ENCODE measurements at regions not wholly inside any gene's neighbourhood (a gene's known extent, or its start where the extent isn't known, plus 50 kb on each side); places are given as distances from the start of the nearest gene placed in this dataset.

DNA sequence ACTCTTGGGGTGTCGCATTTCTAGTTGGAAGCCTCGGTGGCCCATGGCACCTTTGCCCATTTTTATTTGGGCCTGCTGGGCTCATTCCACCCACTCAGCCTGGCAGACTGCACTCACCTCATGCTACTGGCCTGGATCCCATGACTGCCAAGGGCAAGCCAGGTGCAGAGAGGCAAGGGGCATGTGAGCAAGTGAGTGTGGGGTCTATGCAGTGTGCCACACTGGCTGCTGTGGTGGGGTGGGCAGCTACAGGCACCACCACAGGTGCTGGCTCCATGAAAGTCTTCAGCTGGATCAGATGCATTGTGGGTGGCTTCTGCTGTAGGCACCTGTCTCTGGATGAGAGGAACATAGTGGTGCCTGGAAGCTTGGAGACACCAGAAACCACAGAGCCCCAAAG, 220.8 kb downstream of the POLR1F start:
- ChIA-PET CTCF (no interaction called here), POLR2A (no interaction called here)
- H3K4me3 Mint-ChIP-seq, result no peak overlapping the region
- Histone ChIP-seq H3K36me3 (replicated peaks in 1 of 2; ENCODE audit: control extremely low read depth in 1 of 2, control insufficient read depth in 1 of 2, extremely low read depth in 1 of 2, insufficient read depth in 2 of 2, low read length in 1 of 2) (no peaks in the 10 kb centered on the region), H3K4me1 (ENCODE audit: control insufficient read depth in 2 of 2, insufficient read depth in 2 of 2, low read length in 2 of 2) (no peaks in the 10 kb centered on the region), H3K4me3 (ENCODE audit: control extremely low read depth in 1 of 5, extremely low read depth in 1 of 5, insufficient read depth in 1 of 5, low read depth in 2 of 5, low read length in 4 of 5) (no peak overlapping the region), H3K4me2 (replicated peaks; ENCODE audit: low read depth, low read length, poor library complexity, severe bottlenecking) (no peak overlapping the region), H3K27me3 (replicated peaks in 1 of 4; ENCODE audit: control extremely low read depth in 1 of 4, control insufficient read depth in 3 of 4, insufficient read depth in 4 of 4, low read length in 3 of 4) (no peaks in the 10 kb centered on the region), H3K79me2 (ENCODE audit: control insufficient read depth, insufficient read depth, low read length) (no peaks in the 10 kb centered on the region), H3K9me3 (ENCODE audit: control extremely low read depth in 1 of 3, control insufficient read depth in 2 of 3, insufficient read depth in 1 of 3, low read length in 2 of 3) (peaks cover 0 to 10% (median 0%) of the 10 kb centered on the region in 3 donors), H4K20me1 (ENCODE audit: control insufficient read depth, insufficient read depth, low read length, poor library complexity, severe bottlenecking) (no peaks in the 10 kb centered on the region), H3K27ac (ENCODE audit: low read length in 2 of 2) (no peak overlapping the region), H2AFZ (ENCODE audit: insufficient read depth, low read depth, low read length, poor library complexity, severe bottlenecking) (no peak overlapping the region), H3K9ac (ENCODE audit: low read length) (no peak overlapping the region)
- TF ChIP-seq, protein P1, sequence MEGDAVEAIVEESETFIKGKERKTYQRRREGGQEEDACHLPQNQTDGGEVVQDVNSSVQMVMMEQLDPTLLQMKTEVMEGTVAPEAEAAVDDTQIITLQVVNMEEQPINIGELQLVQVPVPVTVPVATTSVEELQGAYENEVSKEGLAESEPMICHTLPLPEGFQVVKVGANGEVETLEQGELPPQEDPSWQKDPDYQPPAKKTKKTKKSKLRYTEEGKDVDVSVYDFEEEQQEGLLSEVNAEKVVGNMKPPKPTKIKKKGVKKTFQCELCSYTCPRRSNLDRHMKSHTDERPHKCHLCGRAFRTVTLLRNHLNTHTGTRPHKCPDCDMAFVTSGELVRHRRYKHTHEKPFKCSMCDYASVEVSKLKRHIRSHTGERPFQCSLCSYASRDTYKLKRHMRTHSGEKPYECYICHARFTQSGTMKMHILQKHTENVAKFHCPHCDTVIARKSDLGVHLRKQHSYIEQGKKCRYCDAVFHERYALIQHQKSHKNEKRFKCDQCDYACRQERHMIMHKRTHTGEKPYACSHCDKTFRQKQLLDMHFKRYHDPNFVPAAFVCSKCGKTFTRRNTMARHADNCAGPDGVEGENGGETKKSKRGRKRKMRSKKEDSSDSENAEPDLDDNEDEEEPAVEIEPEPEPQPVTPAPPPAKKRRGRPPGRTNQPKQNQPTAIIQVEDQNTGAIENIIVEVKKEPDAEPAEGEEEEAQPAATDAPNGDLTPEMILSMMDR (IDR thresholded peaks at IDR 0.05), result no peak
- TF ChIP-seq EZH2 (IDR thresholded peaks at IDR 0.05; ENCODE audit: borderline replicate concordance, insufficient read depth, low read depth, low read length, poor library complexity, severe bottlenecking), result no peak
- ATAC-seq (ENCODE audit: low read depth), result no peak
- H3K9me3 Mint-ChIP-seq (ENCODE audit: insufficient read depth), result no peaks in the 10 kb centered on the region
- WGBS (ENCODE audit: insufficient coverage), result no CpG with 5 or more reads among the region's 2 CpGs
- no peak overlapping the region for H3K27ac Mint-ChIP-seq
- no peaks in the 10 kb centered on the region for H3K27me3 Mint-ChIP-seq
- H3K4me1 Mint-ChIP-seq, result no peaks in the 10 kb centered on the region
- intact Hi-C loops (cut with micrococcal nuclease), result no loop called here
- no peak for DNase-seq

DNA sequence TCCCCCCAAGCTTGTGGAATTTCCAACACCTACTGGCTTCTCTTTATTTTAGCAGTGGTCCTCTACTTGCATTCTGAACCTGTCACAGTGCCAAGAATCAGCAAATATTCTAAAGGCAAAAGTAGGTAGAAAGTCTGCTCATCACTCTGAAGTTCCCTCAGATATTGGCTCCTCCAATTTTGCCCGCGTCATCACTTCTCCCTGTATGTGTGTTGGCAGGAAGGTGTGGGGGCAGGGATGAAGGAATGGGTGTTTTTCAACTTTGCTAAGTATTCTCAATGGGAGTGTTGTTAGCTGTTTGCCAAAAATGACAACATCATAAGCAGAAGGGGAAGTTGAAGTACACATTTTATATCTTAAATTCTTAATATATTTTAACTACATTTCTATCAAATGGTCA, 226.2 kb downstream of the POLR1F start:
- intact Hi-C loops (cut with micrococcal nuclease), result no loop called here
- H3K4me1 Mint-ChIP-seq, result no peaks in the 10 kb centered on the region
- H3K27ac Mint-ChIP-seq, result no peak overlapping the region
- DNase-seq (no peak), ATAC-seq (ENCODE audit: low read depth) (no peak)
- no peak overlapping the region for H3K4me2 ChIP-seq (replicated peaks; ENCODE audit: low read depth, low read length, poor library complexity, severe bottlenecking)
- no peaks in the 10 kb centered on the region for H3K79me2 ChIP-seq (ENCODE audit: control insufficient read depth, insufficient read depth, low read length)
- no peak overlapping the region for H2AFZ ChIP-seq (ENCODE audit: insufficient read depth, low read depth, low read length, poor library complexity, severe bottlenecking)
- H3K9ac ChIP-seq (ENCODE audit: low read length), result no peak overlapping the region
- H4K20me1 ChIP-seq (ENCODE audit: control insufficient read depth, insufficient read depth, low read length, poor library complexity, severe bottlenecking), result no peaks in the 10 kb centered on the region
- no peak overlapping the region for H3K4me3 Mint-ChIP-seq
- POLR2A ChIA-PET, result no interaction called here
- CTCF ChIA-PET, result no interaction called here
- TF ChIP-seq EZH2 (IDR thresholded peaks at IDR 0.05; ENCODE audit: borderline replicate concordance, insufficient read depth, low read depth, low read length, poor library complexity, severe bottlenecking), result no peak
- TF ChIP-seq, protein P1 (IDR thresholded peaks at IDR 0.05), result no peak
- no peaks in the 10 kb centered on the region for H3K27me3 Mint-ChIP-seq
- no peaks in the 10 kb centered on the region for H3K9me3 Mint-ChIP-seq (ENCODE audit: insufficient read depth)
- H3K9me3 ChIP-seq (ENCODE audit: control extremely low read depth in 1 of 3, control insufficient read depth in 2 of 3, insufficient read depth in 1 of 3, low read length in 2 of 3), result peaks cover 0 to 11% (median 0%) of the 10 kb centered on the region in 3 donors
- no peak overlapping the region for H3K4me3 ChIP-seq (ENCODE audit: control extremely low read depth in 1 of 5, extremely low read depth in 1 of 5, insufficient read depth in 1 of 5, low read depth in 2 of 5, low read length in 4 of 5)
- no peaks in the 10 kb centered on the region for H3K36me3 ChIP-seq (replicated peaks in 1 of 2; ENCODE audit: control extremely low read depth in 1 of 2, control insufficient read depth in 1 of 2, extremely low read depth in 1 of 2, insufficient read depth in 2 of 2, low read length in 1 of 2)
- 100% methylated on average over 2 of the region's 2 CpGs for WGBS (ENCODE audit: insufficient coverage)
- no peaks in the 10 kb centered on the region for H3K27me3 ChIP-seq (replicated peaks in 1 of 4; ENCODE audit: control extremely low read depth in 1 of 4, control insufficient read depth in 3 of 4, insufficient read depth in 4 of 4, low read length in 3 of 4)
- H3K4me1 ChIP-seq (ENCODE audit: control insufficient read depth in 2 of 2, insufficient read depth in 2 of 2, low read length in 2 of 2), result no peaks in the 10 kb centered on the region
- H3K27ac ChIP-seq (ENCODE audit: low read length in 2 of 2), result no peak overlapping the region

Measured in B cell (primary cell).